ENCODE measurements at regions not wholly inside any gene's neighbourhood (a gene's known extent, or its start where the extent isn't known, plus 50 kb on each side); places are given as distances from the start of the nearest gene placed in this dataset.

DNA sequence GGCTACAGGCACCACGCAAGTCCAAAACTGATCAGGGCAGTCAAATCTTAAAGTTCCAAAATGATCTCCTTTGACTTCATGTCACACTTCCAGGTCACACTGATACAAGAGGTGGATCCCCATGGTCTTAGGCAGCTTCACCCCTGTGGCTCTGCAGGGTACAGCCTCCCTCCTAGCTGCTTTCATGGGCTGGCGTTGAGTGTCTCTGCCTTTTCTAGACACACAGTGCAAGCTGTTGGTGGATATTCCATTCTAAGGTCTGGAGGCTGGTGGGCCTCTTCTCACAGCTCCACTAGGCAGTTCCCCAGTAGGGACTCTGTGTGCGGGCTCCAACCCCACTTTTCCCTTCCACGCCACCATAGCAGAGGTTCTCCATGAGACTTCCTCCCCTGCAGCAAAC is 838.2 kb upstream of the CHAC2 start (continued):
- TF ChIP-seq ZNF462 (CRISPR knock-in tag; IDR thresholded peaks at IDR 0.05): no peak
- no peak for TF ChIP-seq STAT1 (IDR thresholded peaks at IDR 0.05; ENCODE audit: unreplicated experiment)
- no peak for TF ChIP-seq JUNB (IDR thresholded peaks at IDR 0.05; ENCODE audit: unreplicated experiment)
- TF ChIP-seq EZH2phosphoT487 (IDR thresholded peaks at IDR 0.05; ENCODE audit: unreplicated experiment): no peak
- TF ChIP-seq, protein P1, sequence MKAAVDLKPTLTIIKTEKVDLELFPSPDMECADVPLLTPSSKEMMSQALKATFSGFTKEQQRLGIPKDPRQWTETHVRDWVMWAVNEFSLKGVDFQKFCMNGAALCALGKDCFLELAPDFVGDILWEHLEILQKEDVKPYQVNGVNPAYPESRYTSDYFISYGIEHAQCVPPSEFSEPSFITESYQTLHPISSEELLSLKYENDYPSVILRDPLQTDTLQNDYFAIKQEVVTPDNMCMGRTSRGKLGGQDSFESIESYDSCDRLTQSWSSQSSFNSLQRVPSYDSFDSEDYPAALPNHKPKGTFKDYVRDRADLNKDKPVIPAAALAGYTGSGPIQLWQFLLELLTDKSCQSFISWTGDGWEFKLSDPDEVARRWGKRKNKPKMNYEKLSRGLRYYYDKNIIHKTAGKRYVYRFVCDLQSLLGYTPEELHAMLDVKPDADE (IDR thresholded peaks at IDR 0.05): no peak
- TF ChIP-seq POLR2AphosphoS5 (IDR thresholded peaks at IDR 0.05; ENCODE audit: low read depth): no peak
- TF ChIP-seq, protein P2, sequence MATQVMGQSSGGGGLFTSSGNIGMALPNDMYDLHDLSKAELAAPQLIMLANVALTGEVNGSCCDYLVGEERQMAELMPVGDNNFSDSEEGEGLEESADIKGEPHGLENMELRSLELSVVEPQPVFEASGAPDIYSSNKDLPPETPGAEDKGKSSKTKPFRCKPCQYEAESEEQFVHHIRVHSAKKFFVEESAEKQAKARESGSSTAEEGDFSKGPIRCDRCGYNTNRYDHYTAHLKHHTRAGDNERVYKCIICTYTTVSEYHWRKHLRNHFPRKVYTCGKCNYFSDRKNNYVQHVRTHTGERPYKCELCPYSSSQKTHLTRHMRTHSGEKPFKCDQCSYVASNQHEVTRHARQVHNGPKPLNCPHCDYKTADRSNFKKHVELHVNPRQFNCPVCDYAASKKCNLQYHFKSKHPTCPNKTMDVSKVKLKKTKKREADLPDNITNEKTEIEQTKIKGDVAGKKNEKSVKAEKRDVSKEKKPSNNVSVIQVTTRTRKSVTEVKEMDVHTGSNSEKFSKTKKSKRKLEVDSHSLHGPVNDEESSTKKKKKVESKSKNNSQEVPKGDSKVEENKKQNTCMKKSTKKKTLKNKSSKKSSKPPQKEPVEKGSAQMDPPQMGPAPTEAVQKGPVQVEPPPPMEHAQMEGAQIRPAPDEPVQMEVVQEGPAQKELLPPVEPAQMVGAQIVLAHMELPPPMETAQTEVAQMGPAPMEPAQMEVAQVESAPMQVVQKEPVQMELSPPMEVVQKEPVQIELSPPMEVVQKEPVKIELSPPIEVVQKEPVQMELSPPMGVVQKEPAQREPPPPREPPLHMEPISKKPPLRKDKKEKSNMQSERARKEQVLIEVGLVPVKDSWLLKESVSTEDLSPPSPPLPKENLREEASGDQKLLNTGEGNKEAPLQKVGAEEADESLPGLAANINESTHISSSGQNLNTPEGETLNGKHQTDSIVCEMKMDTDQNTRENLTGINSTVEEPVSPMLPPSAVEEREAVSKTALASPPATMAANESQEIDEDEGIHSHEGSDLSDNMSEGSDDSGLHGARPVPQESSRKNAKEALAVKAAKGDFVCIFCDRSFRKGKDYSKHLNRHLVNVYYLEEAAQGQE (IDR thresholded peaks at IDR 0.05; ENCODE audit: unreplicated experiment): no peak

Measured in GM23338 (cell line).